Mucosa of descending colon (tissue), 3 donors: ENCODE measurements at regions not wholly inside any gene's neighbourhood (a gene's known extent, or its start where the extent isn't known, plus 50 kb on each side); places are given as distances from the start of the nearest gene placed in this dataset.

ENCODE experiments used
- ATAC-seq: fragments of 200-7000 bp; cut with Tn5 transposase; one replicate; pipeline ENCODE4 v1.9.1; 2020; ENCODE audit warnings: mild to moderate bottlenecking, moderate library complexity
- DNase-seq, 3 donors: peaks; one replicate each; pipeline ENCODE4 v3.0.0-alpha.2; 2020
- H3K36me3 ChIP-seq: fragments of 200-600 bp; one replicate; pipeline ENCODE4 v1.8.0; 2021; ENCODE audit warnings: low read depth, mild to moderate bottlenecking
- H3K4me1 ChIP-seq: fragments of 200-600 bp; one replicate; pipeline ENCODE4 v1.8.0; 2021; ENCODE audit warnings: low read depth, mild to moderate bottlenecking
- H3K4me3 ChIP-seq: fragments of 200-600 bp; one replicate; pipeline ENCODE4 v1.8.0; 2021; ENCODE audit warnings: mild to moderate bottlenecking
- H3K9me3 ChIP-seq: fragments of 200-600 bp; one replicate; pipeline ENCODE4 v1.8.0; 2021; ENCODE audit warnings: mild to moderate bottlenecking
- intact Hi-C, 2 donors: fragments of 100-400 bp; cut with DNase I in 1 of 2; cut with micrococcal nuclease in 1 of 2; formaldehyde crosslinking; loops; one replicate each; pipeline versions ENCODE4 v1.11.0 to v1.11.1; 2022; cut with DNase I, micrococcal nuclease
- TF ChIP-seq, protein P1 (sequence below): fragments of 200-600 bp; IDR thresholded peaks from one replicate; pipeline ENCODE4 v1.8.0; 2022; ENCODE audit warnings: antibody characterized with exemption, mild to moderate bottlenecking
- donor health status: DM: no; HTN: no; CAD: no; lungs with moderate emphysema.
- donor health status: DM: no; HTN: no; CAD: no.
- donor health status: DM: no; HTN: yes; CAD: no.

DNA sequence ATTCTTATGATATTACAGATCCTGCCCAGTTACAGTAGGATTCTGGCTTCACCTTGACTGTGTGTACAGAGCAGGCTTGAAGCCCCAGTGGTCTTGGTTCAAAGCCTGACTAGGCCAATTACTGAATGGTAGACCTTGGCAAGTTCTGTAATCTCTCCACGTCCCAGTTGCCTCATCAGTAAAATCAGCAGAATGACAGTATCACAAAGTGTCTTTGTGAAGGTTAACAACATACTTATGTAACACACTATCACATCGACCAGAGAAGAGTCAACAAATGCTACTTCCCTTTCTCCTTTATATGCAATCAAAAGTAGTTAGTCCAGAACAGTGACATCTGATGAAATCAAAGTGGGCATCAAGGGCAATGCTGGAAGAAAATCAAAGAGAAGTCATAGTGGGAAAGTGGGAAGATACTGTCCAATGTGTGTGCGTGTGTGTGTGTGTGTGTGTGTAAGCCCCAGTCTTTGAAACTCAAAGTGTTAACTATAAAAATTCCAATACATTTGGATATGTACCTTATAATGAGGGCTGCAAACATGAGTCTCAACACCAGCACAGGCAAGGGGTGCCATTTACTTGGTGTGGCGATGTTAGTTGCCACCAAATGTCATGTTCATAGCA lies 93.5 kb upstream of the EGFLAM start:
- intact Hi-C loops, result no loop called here
- TF ChIP-seq, protein P1, sequence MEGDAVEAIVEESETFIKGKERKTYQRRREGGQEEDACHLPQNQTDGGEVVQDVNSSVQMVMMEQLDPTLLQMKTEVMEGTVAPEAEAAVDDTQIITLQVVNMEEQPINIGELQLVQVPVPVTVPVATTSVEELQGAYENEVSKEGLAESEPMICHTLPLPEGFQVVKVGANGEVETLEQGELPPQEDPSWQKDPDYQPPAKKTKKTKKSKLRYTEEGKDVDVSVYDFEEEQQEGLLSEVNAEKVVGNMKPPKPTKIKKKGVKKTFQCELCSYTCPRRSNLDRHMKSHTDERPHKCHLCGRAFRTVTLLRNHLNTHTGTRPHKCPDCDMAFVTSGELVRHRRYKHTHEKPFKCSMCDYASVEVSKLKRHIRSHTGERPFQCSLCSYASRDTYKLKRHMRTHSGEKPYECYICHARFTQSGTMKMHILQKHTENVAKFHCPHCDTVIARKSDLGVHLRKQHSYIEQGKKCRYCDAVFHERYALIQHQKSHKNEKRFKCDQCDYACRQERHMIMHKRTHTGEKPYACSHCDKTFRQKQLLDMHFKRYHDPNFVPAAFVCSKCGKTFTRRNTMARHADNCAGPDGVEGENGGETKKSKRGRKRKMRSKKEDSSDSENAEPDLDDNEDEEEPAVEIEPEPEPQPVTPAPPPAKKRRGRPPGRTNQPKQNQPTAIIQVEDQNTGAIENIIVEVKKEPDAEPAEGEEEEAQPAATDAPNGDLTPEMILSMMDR, result no peak
- no peaks in the 10 kb centered on the region for H3K9me3 ChIP-seq
- H3K4me3 ChIP-seq, result no peak overlapping the region
- no peaks in the 10 kb centered on the region for H3K4me1 ChIP-seq
- H3K36me3 ChIP-seq, result no peaks in the 10 kb centered on the region
- ATAC-seq, result no peak
- DNase-seq, result no peak

DNA sequence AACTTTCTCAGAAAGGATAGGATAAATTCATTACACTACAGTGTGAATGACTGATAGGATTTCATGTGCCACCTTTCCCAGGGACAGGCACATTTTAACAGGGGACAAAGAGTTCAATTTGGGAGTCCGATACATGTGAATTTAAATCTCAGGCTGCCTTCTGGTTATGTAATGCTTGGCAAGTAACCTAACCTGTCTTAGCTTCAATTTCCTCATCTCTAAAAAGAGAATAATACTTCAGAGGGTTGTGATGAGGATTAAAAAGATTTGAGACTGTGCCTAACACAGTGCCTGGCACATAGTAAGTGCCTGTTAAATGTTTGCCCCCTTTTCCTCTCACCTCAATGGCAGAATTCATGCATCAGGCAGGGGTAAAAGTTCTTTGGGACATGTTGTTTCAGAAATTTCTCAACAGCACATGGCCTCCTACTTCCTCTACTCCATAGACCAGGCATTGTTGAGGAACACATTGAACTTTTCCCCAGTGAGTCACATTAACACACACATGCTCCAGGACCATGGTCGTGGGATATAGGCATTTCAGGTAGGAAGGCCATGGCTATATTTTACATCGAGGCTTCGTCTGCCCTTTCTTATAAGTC lies 94.6 kb upstream of the EGFLAM start:
- TF ChIP-seq, protein P1, result no peak
- Histone ChIP-seq H3K4me3 (no peak overlapping the region), H3K36me3 (no peaks in the 10 kb centered on the region), H3K9me3 (no peaks in the 10 kb centered on the region), H3K4me1 (no peaks in the 10 kb centered on the region)
- ATAC-seq (no peak), DNase-seq (no peak)
- intact Hi-C loops, result no loop called here

DNA sequence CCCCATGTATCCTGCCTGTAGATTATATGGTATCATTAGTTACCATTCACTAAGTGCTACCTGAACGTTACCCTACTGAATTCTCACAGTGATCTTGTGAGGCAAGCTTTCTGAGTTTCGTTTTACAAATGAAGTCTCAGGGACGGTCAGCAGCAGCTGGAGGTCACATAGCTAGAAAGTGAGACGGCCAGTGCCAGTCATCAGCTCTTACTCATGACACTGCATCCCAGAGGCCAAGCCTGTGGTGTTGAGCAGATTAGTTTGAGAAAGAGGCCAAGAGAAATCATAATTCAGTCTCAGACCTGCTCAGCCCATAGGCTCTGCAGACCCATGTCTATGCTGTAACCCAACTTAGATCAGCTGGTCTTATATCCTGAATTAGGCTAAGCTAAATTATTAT lies 95.7 kb upstream of the EGFLAM start:
- TF ChIP-seq, protein P1, result no peak
- intact Hi-C loops, result no loop called here
- no peak for ATAC-seq
- H3K4me1 ChIP-seq, result no peaks in the 10 kb centered on the region
- no peak for DNase-seq
- no peak overlapping the region for H3K4me3 ChIP-seq
- no peaks in the 10 kb centered on the region for H3K9me3 ChIP-seq
- no peaks in the 10 kb centered on the region for H3K36me3 ChIP-seq

DNA sequence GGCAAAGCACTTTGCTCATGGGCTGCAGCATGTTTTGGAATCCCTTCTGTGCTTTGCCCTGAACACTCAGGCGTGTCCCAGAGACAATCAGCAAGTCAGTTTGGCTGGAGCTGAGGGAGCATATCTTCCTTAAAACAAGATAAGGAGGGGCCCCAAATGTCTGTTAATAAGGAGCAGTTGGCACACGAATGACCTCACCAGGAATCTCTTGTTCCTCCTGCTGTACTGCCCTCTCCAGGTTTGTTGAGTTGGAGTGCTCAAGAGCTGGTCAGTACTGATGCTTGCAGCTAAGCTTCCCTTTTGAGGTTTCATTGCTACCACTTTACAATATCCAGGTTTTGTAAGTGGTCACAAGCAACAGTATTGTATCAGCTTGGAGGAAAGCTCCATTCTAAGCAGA lies 101.3 kb upstream of the EGFLAM start:
- TF ChIP-seq, protein P1, result no peak
- no peaks in the 10 kb centered on the region for H3K9me3 ChIP-seq
- intact Hi-C loops, result no loop called here
- DNase-seq, result no peak
- no peak for ATAC-seq
- no peaks in the 10 kb centered on the region for H3K4me1 ChIP-seq
- H3K4me3 ChIP-seq, result no peak overlapping the region
- H3K36me3 ChIP-seq, result no peaks in the 10 kb centered on the region

DNA sequence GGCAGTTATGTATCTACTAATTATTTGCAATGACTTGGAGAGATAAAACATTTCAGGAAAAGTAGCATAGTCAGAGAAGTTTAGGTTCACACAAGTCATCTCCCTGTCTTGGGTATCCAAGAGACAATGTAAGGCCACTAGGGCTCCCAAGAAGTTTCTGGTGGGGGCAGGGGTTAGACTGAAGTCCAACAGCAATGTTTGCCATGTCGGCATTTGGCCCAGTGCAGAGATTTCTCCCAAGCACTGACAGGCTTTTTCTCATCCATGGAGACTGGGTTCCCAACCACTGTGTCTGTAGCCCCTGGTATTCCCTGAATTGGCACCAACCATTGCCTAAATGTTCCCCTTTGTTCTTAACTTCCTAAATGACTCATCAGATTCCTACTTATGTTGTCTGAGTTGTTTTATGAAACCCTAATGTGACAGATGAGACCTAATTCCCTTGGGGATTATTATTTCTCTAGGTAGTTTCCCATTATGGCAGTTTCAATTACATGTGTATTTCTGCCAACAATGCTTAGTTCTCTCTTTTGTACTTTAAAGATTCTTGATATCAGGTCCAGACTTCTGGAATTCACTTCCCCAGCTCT lies 103.6 kb upstream of the EGFLAM start:
- H3K36me3 ChIP-seq, result no peaks in the 10 kb centered on the region
- H3K4me3 ChIP-seq, result no peak overlapping the region
- TF ChIP-seq, protein P1, result no peak
- intact Hi-C loops, result no loop called here
- no peaks in the 10 kb centered on the region for H3K4me1 ChIP-seq
- no peaks in the 10 kb centered on the region for H3K9me3 ChIP-seq
- ATAC-seq (no peak), DNase-seq (no peak)
